Muscle layer of duodenum (tissue), 2 donors: ENCODE measurements at regions not wholly inside any gene's neighbourhood (a gene's known extent, or its start where the extent isn't known, plus 50 kb on each side); places are given as distances from the start of the nearest gene placed in this dataset.
"Not testable (repeated sequence)": the region's sequence is repeated elsewhere in the genome, so short reads cannot be mapped to it uniquely, and the experiment has no call there.

Source experiments
- H3K27ac ChIP-seq: one replicate; pipeline ENCODE4 v1.7.0; 2013; ENCODE audit warnings: mild to moderate bottlenecking, low read length
- H3K27me3 ChIP-seq: one replicate; pipeline ENCODE4 v1.7.0; 2013; ENCODE audit warnings: low read depth, mild to moderate bottlenecking, control low read depth, low read length
- H3K36me3 ChIP-seq, 2 donors: one replicate each; pipeline ENCODE4 v1.7.0; 2013; ENCODE audit warnings: low read length in 2 of 2, control low read depth in 1 of 2, mild to moderate bottlenecking in 1 of 2; ENCODE audit not compliant: insufficient read depth in 2 of 2, control insufficient read depth in 1 of 2
- H3K4me1 ChIP-seq, 2 donors: one replicate each; pipeline ENCODE4 v1.7.0; 2013; ENCODE audit warnings: low read length in 2 of 2, mild to moderate bottlenecking in 2 of 2, control low read depth in 1 of 2, moderate library complexity in 1 of 2; ENCODE audit not compliant: insufficient read depth in 2 of 2, control insufficient read depth in 1 of 2
- H3K4me3 ChIP-seq, 2 donors: one replicate each; pipeline ENCODE4 v1.7.0; 2013; ENCODE audit warnings: low read length in 2 of 2, low read depth in 1 of 2, mild to moderate bottlenecking in 1 of 2
- H3K9me3 ChIP-seq, 2 donors: one replicate each; pipeline ENCODE4 v1.7.0; 2013; ENCODE audit warnings: low read length in 2 of 2, control low read depth in 1 of 2, mild to moderate bottlenecking in 1 of 2; ENCODE audit not compliant: control insufficient read depth in 1 of 2
- donor health status: healthy.

DNA sequence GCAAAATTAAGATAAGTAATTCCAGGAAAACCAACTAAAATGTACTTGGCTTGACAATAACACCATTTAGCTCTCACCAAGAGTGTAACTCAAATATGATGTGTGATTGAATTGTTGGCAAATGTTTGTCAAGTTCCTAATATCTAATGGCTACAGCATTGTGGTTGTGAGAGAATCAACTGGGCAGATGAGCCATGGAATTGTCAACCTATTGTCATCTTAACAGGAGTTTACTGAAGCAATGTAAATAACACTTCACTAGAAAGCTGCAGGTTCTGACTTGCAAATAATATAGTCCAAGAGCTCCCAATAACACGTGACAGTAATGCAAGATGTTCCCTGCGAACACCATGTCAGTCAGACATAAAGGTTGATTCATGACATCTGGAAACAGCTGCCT is 495.2 kb upstream of the MEIS1 start:
- Histone ChIP-seq H3K4me1 (no peaks in the 10 kb centered on the region), H3K27me3 (no peaks in the 10 kb centered on the region), H3K36me3 (no peaks in the 10 kb centered on the region), H3K4me3 (no peak overlapping the region), H3K27ac (no peak overlapping the region), H3K9me3 (no peaks in the 10 kb centered on the region)

DNA sequence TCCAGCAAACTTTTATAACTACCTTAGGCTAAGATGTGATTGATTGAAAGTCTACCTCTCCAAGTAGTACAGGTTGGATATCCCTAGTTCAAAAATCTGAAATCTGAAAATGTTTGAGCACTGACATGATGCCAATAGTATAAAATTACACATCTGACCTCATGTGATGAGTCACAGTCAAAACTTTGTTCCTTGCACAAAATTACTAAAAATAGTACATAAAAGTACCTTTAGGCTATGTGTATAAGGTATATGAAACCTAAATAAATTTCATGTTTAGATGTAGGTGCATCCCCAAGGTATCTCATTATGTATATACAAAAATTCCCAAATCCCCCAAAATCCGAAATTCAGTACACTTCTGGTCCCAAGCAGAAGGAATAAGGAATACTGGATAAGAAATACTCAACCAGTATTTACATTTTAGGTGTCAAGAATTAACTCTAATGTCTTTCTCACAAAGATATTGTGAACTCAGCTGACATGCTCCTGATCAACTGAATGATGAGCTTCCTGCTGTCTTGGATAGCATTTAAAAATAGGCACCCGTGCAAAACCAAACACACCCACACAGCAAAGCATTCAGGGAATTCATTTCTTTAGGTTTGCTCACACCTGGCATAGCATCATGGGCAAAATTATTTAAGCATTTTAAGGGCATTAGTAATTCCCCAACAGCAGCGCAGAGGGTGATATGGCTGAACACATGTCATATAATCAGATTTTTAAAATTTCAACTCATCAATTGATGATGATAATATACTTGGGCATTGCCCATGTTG is 497.4 kb upstream of the MEIS1 start:
- no peak overlapping the region for H3K27ac ChIP-seq
- no peaks in the 10 kb centered on the region for H3K27me3 ChIP-seq
- no peak overlapping the region for H3K4me3 ChIP-seq
- no peaks in the 10 kb centered on the region for H3K9me3 ChIP-seq
- H3K36me3 ChIP-seq = no peaks in the 10 kb centered on the region
- H3K4me1 ChIP-seq = no peaks in the 10 kb centered on the region

DNA sequence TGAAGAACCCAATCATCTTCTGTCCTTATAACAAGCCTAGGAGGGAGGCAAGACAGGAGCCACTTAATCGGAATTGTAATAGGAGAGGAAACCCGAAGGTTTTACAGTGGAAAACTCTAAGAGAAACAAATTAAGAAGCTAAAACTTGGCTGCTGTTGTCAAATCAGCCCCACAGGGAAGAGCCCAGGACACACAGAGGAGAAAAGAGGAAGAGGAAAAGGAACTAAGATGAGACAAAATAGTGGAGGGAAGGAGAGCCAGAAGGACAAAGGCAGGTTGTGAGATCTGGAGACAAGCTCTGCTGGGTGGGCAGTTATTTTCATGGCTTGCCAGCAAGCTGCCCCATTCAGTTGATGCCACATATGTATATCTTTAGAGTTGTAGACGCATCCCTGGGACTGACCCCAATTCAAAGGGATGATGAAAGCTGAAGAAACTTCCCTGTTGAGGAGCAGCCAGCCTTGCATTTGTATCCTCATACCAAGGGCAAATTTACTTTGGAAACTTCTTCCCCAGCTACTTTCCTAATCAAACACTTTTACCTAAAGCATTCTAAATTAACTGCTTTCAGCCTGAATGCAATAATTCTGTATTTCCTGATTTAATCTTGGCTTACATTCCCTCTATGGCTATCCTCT is 499.8 kb upstream of the MEIS1 start:
- Histone ChIP-seq H3K4me1 (no peaks in the 10 kb centered on the region), H3K9me3 (no peaks in the 10 kb centered on the region), H3K36me3 (no peaks in the 10 kb centered on the region), H3K27ac (no peak overlapping the region), H3K4me3 (no peak overlapping the region), H3K27me3 (no peaks in the 10 kb centered on the region)

DNA sequence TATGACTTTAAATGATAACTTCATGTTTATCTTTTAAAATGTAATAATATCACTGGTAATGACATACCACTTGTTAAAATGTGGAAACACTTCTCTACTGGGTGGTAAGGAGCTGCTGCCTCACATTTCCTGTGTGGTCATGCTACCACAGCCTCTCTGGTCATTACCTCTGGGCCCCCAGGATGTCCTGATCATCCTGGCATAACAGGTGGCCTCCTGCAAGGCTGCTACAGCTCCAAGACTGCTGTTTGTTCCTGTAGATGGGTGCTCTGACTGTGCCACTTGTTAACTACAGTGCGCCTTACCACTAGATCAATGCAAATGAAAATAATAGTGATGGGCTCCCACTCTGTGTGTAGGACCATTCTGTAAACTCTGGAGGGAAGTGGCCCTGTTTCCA is 500.2 kb upstream of the SPRED2 start:
- Histone ChIP-seq H3K27ac (no peak overlapping the region), H3K4me1 (no peaks in the 10 kb centered on the region)

DNA sequence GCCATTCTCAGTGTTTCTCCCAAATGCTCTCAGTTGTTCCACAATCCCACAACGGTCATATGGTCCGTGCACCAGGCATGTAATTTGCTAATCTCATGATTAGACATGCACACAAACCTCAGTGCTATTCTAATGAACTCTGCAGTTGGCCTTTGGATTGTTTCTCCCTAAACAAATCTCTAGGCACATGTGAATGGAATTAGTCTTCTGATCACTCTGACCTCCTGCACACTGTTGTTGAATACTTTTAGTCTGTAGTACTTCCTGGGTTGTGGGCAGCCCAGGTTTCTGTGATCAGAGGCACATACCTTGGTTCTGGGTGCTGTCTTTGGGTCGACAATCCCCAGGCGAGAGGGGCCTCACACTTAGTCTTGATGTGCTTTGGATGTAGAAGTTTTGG is 498.7 kb upstream of the SPRED2 start:
- no peaks in the 10 kb centered on the region for H3K9me3 ChIP-seq

More for the DNA sequence above, 500.2 kb upstream of the SPRED2 start:
- H3K9me3 ChIP-seq = no peaks in the 10 kb centered on the region
- no peaks in the 10 kb centered on the region for H3K27me3 ChIP-seq
- no peak overlapping the region for H3K4me3 ChIP-seq
- H3K36me3 ChIP-seq = no peaks in the 10 kb centered on the region

GRCh38 chr2:65930259-65930658 is 497.9 kb upstream of the SPRED2 start:
- Histone ChIP-seq H3K27ac (no peak overlapping the region), H3K36me3 (no peaks in the 10 kb centered on the region)

More for the DNA sequence above, 498.7 kb upstream of the SPRED2 start:
- H3K4me1 ChIP-seq = no peaks in the 10 kb centered on the region
- no peaks in the 10 kb centered on the region for H3K36me3 ChIP-seq
- H3K27me3 ChIP-seq = no peaks in the 10 kb centered on the region
- H3K27ac ChIP-seq = no peak overlapping the region
- H3K4me3 ChIP-seq = no peak overlapping the region

GRCh38 chr2:65929664-65930063 is 497.3 kb upstream of the SPRED2 start:
- H3K27ac ChIP-seq, H3K27me3 ChIP-seq, H3K9me3 ChIP-seq, H3K4me1 ChIP-seq, H3K36me3 ChIP-seq, H3K4me3 ChIP-seq: not testable (repeated sequence)

More at GRCh38 chr2:65930259-65930658, 497.9 kb upstream of the SPRED2 start:
- no peak overlapping the region for H3K4me3 ChIP-seq
- no peaks in the 10 kb centered on the region for H3K4me1 ChIP-seq
- no peaks in the 10 kb centered on the region for H3K9me3 ChIP-seq
- no peaks in the 10 kb centered on the region for H3K27me3 ChIP-seq

DNA sequence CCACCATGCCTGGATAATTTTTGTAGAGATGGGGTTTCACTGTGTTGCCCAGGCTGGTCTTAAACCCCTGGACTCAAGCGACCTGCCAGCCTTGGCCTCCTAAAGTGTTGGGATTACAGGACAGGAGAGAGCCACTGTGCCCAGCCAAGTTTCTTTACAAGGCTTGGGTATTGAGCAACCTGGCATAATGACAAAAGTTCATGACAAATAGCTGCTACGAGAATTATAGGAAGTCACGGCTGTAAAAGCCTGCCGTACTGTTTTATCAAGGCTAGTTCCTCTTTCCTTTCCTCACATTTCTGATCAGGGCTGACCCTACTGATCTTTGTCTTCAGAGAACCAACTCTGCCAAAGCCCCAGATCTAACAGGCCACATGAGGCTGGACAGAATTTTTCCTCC is 490.4 kb upstream of the SPRED2 start:
- peaks cover 0 to 2% of the 10 kb centered on the region in 2 donors for H3K4me1 ChIP-seq
- no peaks in the 10 kb centered on the region for H3K27me3 ChIP-seq
- no peaks in the 10 kb centered on the region for H3K36me3 ChIP-seq
- H3K9me3 ChIP-seq = no peaks in the 10 kb centered on the region
- no peak overlapping the region for H3K27ac ChIP-seq
- H3K4me3 ChIP-seq = no peak overlapping the region

GRCh38 chr2:65922030-65922429 is 489.6 kb upstream of the SPRED2 start:
- Histone ChIP-seq H3K4me1 (peaks cover 0 to 10% of the 10 kb centered on the region in 2 donors), H3K9me3 (no peaks in the 10 kb centered on the region), H3K27ac (no peak overlapping the region), H3K36me3 (no peaks in the 10 kb centered on the region), H3K27me3 (no peaks in the 10 kb centered on the region), H3K4me3 (no peak overlapping the region)

DNA sequence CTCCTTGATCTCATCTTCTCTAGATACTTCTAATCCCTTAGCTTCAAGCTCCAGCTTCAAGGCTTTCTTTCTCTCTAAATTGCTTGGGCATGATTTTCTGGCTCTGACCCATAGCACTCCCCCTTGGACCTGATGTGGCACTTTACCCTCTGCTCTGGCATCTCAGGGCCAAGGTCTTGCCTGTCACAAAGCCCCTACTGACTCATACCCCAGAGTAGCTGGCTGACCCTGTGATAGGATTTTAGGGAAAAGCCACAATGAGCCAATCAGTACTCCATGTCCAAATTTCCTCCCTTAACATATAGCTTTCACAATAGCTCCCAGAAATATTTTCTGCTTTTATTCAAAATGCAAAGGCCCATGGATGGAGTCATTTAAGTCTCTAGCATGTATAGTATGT is 488.7 kb upstream of the SPRED2 start:
- no peaks in the 10 kb centered on the region for H3K27me3 ChIP-seq
- H3K27ac ChIP-seq = no peak overlapping the region
- H3K4me1 ChIP-seq = peaks cover 0 to 13% of the 10 kb centered on the region in 2 donors
- no peaks in the 10 kb centered on the region for H3K9me3 ChIP-seq
- H3K36me3 ChIP-seq = no peaks in the 10 kb centered on the region
- no peak overlapping the region for H3K4me3 ChIP-seq

GRCh38 chr2:65920659-65921058 is 488.3 kb upstream of the SPRED2 start:
- Histone ChIP-seq H3K36me3 (no peaks in the 10 kb centered on the region), H3K4me3 (no peak overlapping the region), H3K27me3 (no peaks in the 10 kb centered on the region), H3K9me3 (no peaks in the 10 kb centered on the region), H3K27ac (no peak overlapping the region), H3K4me1 (peaks cover 0 to 13% of the 10 kb centered on the region in 2 donors)
